A204.1 (cell line): ENCODE measurements at regions not wholly inside any gene's neighbourhood (a gene's known extent, or its start where the extent isn't known, plus 50 kb on each side); places are given as distances from the start of the nearest gene placed in this dataset.

ENCODE experiments used
- FAIRE-seq: peaks from 2 replicates; lab custom pipeline; 2012; peaks lifted over from hg19 to GRCh38; lab: Jason Lieb, UNC

GRCh38 chr4:37073226-37073840 lies 171.2 kb upstream of the NWD2 start:
- FAIRE-seq, result no peak

DNA sequence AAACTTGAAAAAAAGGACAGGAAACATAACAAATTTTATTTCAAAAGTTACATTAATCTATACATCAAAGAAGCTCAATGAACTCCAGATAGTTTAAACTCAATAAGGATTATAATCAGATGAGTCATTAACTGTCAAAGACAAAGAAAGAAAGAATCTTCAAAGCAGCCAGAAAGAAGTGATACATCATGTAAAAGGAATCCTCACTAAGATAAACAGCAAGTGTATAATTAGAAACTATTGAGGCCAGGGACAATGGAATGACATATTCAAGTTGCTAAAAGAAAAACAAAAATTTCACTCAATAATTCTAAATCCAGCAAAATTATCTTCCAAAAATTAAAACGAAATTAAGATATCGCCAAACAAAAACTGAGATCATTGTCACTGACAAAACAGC lies 161.6 kb upstream of the NWD2 start:
- FAIRE-seq, result no peak

GRCh38 chr4:37095925-37096324 lies 148.6 kb upstream of the NWD2 start:
- FAIRE-seq, result no peak

DNA sequence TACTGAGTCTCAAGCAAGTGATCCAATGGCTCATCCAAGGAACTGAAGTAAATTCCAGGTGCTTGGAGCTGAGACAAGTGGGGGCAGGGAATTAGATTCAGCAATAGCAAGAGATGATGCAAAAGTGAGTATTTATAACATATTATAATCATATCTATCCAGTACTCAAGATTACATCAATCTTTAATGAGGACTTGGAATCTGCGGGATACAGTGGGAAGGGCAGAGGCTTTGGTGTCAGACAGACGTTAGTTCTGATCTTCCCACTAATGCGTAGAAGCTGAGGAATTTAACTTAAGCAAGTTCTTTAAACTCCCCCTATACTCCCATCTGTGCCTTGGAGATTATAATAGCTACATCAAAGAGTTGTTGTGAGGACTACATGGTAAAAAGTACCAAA lies 143.4 kb upstream of the NWD2 start:
- no peak for FAIRE-seq

GRCh38 chr4:37101686-37102085 lies 142.9 kb upstream of the NWD2 start:
- FAIRE-seq, result no peak

DNA sequence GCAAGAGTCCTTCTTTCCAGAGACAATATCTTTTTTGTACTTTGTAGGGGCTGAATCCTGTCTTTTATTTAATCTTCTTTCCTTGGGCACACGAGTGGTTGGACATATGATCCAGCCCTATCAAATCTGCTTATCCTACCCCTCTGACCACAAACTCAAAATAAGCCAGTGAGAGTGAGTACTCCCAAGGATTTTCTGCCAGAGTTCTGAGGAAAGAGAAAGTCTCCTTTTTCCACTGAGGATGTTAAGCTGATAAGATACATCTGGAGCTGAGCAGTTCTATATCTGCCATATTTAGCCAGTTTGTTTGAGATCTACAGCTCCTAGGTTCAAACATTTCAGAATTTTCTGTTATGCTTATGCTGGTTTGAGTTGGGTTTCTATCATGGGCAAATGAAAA lies 134.8 kb upstream of the NWD2 start:
- no peak for FAIRE-seq

- FAIRE-seq, result no peak
Measured at GRCh38 chr4:37124800-37125199, 119.7 kb upstream of the NWD2 start.

- FAIRE-seq, result no peak
Measured at GRCh38 chr4:37126051-37126450, 118.5 kb upstream of the NWD2 start.

- no peak for FAIRE-seq
Measured at GRCh38 chr4:37130465-37130864, 114.1 kb upstream of the NWD2 start.

DNA sequence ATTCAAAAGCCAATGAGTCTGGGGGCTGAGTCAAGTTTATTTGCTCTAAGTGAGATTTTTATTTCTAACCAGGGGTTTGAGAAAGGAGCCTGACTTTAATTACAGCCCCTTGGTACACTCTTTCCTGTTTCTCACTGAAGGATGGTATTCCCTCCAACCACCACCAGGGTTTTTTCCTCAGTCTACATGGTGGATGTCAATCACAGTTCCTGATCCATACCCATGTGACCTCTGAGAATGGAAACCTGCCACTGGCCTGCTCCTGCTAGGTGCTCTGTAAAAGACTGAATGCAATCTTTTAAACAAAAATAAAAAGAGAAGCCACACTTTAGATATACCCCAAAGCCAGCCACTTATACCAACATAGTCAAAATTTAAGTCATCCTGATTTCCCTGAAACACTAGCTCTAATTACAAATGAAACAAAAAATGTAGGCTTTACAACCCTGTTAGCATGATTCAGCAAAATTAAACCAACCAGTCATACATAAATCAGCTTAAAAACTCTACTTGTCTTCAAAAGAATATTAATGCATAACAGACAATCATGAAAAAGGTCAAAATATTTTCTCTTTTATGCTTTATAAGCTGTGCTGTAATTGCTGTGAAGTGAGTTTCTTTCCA lies 112.1 kb upstream of the NWD2 start:
- FAIRE-seq, result no peak

- FAIRE-seq, result no peak
Measured at GRCh38 chr4:37132975-37133360, 111.6 kb upstream of the NWD2 start.

DNA sequence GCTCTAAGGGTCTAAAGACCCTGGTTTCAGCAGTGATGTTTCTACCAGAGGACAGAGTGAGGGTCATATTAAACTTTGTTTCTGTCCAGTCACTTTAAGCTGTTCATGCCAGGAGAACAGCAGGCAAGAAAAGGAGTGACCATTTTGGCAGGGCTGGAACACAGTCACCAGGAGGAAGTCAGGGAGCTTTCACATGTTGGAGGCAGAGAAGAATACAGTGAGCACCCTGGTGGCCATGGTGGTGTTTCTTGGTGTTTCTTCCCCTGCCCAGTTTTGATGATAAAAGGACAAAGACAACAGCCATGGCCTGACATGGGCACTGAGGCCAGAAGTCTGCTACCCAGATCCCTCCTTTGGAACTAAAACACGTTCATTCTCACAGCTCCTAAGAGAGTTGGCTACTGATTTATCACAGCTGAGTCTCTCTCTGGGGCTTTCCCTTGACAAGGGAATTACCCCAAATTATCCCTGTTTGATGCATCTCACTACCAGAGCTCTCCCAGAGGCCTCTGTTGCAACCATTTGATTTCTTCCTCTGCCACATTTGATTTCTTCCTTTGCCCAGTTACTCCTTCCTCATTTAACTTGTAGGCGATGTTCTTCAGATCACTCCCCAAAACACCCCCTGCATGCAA lies 106.4 kb upstream of the NWD2 start:
- no peak for FAIRE-seq

DNA sequence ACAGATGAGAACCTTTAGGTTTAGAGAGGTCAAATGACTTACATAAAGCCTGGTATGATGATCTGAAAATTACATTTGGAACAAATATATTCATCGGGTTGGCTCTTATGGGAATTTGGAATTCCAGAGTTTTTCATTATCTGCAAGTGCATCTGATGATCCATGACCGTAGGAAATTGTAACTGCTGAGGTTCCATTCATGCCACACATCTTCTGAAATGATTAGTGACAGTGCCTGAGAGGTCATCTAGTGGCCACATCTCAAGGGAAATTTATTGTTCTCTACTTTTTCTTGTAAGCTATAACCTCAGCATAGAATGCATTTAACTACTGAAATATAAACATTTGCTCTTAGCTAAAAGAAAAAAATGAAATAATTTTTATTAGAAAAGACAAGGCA lies 105.8 kb upstream of the NWD2 start:
- FAIRE-seq, result no peak

GRCh38 chr4:37139987-37140386 lies 104.6 kb upstream of the NWD2 start:
- no peak for FAIRE-seq

DNA sequence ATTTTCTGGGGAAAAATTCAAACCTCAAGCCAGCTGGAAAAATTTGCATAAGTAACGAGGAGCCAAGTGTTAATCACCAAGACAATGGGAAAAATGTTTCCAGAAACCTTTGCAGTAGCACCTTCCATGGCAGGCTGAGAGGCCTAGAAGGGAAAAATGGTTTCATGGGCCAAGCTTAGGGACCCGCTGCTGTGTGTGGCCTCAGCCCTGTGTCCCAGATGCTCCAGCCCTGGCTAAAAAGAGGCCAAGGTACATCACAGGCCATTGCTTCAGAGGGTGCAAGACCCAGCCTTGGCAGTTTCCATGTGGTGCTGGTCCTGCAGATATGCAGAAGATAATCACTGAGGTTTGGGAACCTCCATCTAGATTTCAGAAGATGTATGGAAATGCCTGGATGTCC lies 98.3 kb upstream of the NWD2 start:
- FAIRE-seq, result no peak

GRCh38 chr4:37157476-37158167 lies 86.9 kb upstream of the NWD2 start:
- no peak for FAIRE-seq

DNA sequence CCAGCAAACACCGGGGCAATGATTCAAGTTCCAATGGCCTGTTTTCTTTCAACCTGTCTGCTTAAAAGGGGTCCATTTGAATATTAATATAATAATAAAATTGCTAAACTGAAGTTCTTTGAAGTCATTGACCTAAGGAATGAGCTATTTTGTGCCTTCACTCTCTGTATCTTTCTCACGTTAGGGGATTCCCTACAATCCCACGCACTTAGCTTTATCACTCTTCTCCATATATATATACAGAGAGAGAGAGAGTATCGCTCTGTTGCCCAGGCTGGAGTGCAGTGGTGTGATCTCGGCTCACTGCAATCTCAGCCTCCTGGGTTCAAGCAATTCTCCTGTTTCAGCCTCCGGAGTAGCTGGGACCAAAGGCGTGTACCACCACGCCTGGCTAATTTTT lies 83.9 kb upstream of the NWD2 start:
- no peak for FAIRE-seq

DNA sequence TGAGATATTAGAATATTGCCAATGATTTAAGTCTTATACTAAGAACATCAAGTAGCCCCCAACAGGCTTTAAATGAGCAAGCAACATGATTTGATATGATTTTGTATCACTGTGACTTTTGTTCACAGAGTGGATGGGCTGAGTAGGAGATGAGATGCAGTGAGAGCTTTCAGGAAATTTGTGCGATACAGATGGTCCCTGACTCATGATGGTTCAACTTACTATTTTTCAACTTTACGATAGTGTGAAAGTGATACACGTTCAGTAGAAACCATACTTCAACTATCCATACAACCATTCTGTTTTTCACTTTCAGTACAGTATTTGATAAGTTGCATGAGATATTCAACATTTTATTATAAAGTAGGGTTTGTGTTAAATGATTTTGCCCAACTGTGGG lies 78.7 kb upstream of the NWD2 start:
- no peak for FAIRE-seq

DNA sequence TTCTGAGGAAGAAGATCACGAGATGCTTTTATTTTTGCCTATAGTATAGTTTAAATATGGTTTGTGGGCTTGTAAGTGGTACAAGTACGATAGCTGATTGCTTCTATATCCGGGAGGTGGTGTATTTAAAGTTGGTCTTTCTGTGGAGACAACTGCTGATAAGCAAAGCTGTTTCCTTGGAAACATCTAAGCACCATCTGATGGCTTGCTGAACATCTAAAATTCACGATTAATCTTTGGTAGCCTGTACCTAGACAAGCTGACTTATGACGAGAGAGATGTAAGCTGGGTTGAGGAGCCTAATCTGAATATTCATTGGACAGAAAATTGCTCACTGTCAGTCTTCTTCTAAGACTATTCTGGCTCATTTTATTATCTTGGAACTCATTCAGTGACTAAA lies 74.6 kb upstream of the NWD2 start:
- no peak for FAIRE-seq

DNA sequence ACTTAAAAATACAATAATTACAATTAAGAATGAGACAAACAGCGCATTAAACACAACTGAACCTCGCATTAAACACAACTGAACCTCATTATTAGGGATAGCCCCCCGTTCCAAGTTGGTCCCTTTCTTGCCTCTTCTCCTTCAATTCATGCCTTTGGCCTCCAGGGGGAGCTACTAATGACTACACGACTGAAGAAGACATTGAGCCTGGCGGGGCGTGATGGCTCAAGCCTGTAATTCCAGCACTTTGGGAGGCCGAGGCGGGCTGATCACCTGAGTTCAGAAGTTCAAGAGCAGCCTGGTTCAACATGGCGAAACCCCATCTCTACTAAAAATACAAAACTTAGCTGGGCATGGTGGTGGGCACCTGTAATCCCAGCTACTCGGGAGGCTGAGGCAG lies 56.4 kb upstream of the NWD2 start:
- FAIRE-seq, result no peak
